GM18909 (cell line): ENCODE measurements at regions not wholly inside any gene's neighbourhood (a gene's known extent, or its start where the extent isn't known, plus 50 kb on each side); places are given as distances from the start of the nearest gene placed in this dataset.
"Not testable (repeated sequence)": the region's sequence is repeated elsewhere in the genome, so short reads cannot be mapped to it uniquely, and the experiment has no call there.

ENCODE experiments used
- ATAC-seq: cut with Tn5 transposase; IDR thresholded peaks from one replicate; pipeline ENCODE4 v1.9.1; 2021; ENCODE audit warnings: mild to moderate bottlenecking; ENCODE audit not compliant: unreplicated experiment, poor library complexity

GRCh38 chr6:126198631-126199030 is 141.3 kb upstream of the CENPW start:
- no peak for ATAC-seq

GRCh38 chr6:126199466-126199865 is 140.4 kb upstream of the CENPW start:
- peak; percentile 45 for ATAC-seq

- ATAC-seq, result no peak
Observed at GRCh38 chr6:126202707-126203106, 137.2 kb upstream of the CENPW start.

- ATAC-seq, result no peak
Observed at GRCh38 chr6:126204126-126204525, 135.8 kb upstream of the CENPW start.

- ATAC-seq, result no peak
Observed at GRCh38 chr6:126204598-126204997, 135.3 kb upstream of the CENPW start.

GRCh38 chr6:126206504-126207246 is 133.2 kb upstream of the CENPW start:
- ATAC-seq, result no peak

- ATAC-seq, result no peak
Observed at GRCh38 chr6:126210398-126211075, 129.4 kb upstream of the CENPW start.

- ATAC-seq, result no peak
Observed at GRCh38 chr6:126217497-126217896, 122.4 kb upstream of the CENPW start.

GRCh38 chr6:126220901-126221300 is 119.0 kb upstream of the CENPW start:
- not testable (repeated sequence) for ATAC-seq

- no peak for ATAC-seq
Observed at GRCh38 chr6:126227833-126228702, 111.8 kb upstream of the CENPW start.

- no peak for ATAC-seq
Observed at GRCh38 chr6:126232671-126233070, 107.2 kb upstream of the CENPW start.

GRCh38 chr6:126233192-126233591 is 106.7 kb upstream of the CENPW start:
- no peak for ATAC-seq

- no peak for ATAC-seq
Observed at GRCh38 chr6:126235363-126235762, 104.6 kb upstream of the CENPW start.

GRCh38 chr6:126245077-126245476 is 94.8 kb upstream of the CENPW start:
- no peak for ATAC-seq

- no peak for ATAC-seq
Observed at GRCh38 chr6:126252154-126252553, 87.8 kb upstream of the CENPW start.

GRCh38 chr6:126253431-126253830 is 86.5 kb upstream of the CENPW start:
- no peak for ATAC-seq

GRCh38 chr6:126258150-126258549 is 81.8 kb upstream of the CENPW start:
- ATAC-seq, result no peak

GRCh38 chr6:126261792-126262421 is 78.0 kb upstream of the CENPW start:
- no peak for ATAC-seq

GRCh38 chr6:126264265-126264664 is 75.7 kb upstream of the CENPW start:
- no peak for ATAC-seq

GRCh38 chr6:126266664-126267063 is 73.3 kb upstream of the CENPW start:
- ATAC-seq, result no peak

GRCh38 chr6:126267626-126268025 is 72.3 kb upstream of the CENPW start:
- peak; percentile 20 for ATAC-seq
